Choroid plexus epithelial cell (primary cell): ENCODE measurements at regions not wholly inside any gene's neighbourhood (a gene's known extent, or its start where the extent isn't known, plus 50 kb on each side); places are given as distances from the start of the nearest gene placed in this dataset.

ENCODE experiments used
- DNase-seq: peaks from one replicate; pipeline ENCODE4 v3.0.0-alpha.2; 2010; ENCODE audit warnings: low read depth
- H3K4me3 ChIP-seq: 2 replicates; pipeline ENCODE4 v1.5.1; 2011; ENCODE audit warnings: low read depth, mild to moderate bottlenecking, control low read depth, low read length, moderate library complexity
- TF ChIP-seq, protein P1 (sequence below): conservative IDR thresholded peaks from 2 replicates; pipeline ENCODE4 v1.5.1; 2011; ENCODE audit warnings: low read depth, mild to moderate bottlenecking, control low read depth, inconsistent platforms, low read length, moderate library complexity

DNA sequence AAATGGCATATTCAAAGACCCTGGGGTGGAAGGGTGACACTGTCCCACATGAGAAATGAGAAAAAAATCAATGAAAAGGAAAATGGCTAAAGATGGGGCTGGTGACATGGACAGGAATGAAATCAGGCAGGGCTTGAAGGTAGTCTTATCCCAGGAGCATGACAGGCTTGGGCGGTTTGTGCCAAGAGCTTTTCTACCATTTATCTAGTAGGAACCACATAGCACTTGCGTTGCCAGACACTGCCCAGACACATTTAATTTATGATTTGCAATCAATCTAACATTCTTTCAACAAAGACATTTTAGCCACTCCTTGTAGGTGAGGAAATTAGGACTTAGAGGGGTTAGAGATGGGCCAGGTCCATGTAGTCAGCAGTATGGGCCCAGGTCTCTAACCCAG, 106.6 kb upstream of the NR2F2 start:
- H3K4me3 ChIP-seq: no peak overlapping the region
- TF ChIP-seq, protein P1, sequence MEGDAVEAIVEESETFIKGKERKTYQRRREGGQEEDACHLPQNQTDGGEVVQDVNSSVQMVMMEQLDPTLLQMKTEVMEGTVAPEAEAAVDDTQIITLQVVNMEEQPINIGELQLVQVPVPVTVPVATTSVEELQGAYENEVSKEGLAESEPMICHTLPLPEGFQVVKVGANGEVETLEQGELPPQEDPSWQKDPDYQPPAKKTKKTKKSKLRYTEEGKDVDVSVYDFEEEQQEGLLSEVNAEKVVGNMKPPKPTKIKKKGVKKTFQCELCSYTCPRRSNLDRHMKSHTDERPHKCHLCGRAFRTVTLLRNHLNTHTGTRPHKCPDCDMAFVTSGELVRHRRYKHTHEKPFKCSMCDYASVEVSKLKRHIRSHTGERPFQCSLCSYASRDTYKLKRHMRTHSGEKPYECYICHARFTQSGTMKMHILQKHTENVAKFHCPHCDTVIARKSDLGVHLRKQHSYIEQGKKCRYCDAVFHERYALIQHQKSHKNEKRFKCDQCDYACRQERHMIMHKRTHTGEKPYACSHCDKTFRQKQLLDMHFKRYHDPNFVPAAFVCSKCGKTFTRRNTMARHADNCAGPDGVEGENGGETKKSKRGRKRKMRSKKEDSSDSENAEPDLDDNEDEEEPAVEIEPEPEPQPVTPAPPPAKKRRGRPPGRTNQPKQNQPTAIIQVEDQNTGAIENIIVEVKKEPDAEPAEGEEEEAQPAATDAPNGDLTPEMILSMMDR: no peak
- DNase-seq: no peak

GRCh38 chr15:96225642-96226259, 104.7 kb upstream of the NR2F2 start:
- DNase-seq: no peak
- TF ChIP-seq, protein P1: no peak
- H3K4me3 ChIP-seq: no peak overlapping the region

- H3K4me3 ChIP-seq: no peak overlapping the region
- TF ChIP-seq, protein P1: no peak
- peak; percentile 54 for DNase-seq
Measured at GRCh38 chr15:96230526-96231181, 99.8 kb upstream of the NR2F2 start.

GRCh38 chr15:96232335-96232734, 98.2 kb upstream of the NR2F2 start:
- TF ChIP-seq, protein P1: no peak
- no peak overlapping the region for H3K4me3 ChIP-seq
- DNase-seq: no peak

DNA sequence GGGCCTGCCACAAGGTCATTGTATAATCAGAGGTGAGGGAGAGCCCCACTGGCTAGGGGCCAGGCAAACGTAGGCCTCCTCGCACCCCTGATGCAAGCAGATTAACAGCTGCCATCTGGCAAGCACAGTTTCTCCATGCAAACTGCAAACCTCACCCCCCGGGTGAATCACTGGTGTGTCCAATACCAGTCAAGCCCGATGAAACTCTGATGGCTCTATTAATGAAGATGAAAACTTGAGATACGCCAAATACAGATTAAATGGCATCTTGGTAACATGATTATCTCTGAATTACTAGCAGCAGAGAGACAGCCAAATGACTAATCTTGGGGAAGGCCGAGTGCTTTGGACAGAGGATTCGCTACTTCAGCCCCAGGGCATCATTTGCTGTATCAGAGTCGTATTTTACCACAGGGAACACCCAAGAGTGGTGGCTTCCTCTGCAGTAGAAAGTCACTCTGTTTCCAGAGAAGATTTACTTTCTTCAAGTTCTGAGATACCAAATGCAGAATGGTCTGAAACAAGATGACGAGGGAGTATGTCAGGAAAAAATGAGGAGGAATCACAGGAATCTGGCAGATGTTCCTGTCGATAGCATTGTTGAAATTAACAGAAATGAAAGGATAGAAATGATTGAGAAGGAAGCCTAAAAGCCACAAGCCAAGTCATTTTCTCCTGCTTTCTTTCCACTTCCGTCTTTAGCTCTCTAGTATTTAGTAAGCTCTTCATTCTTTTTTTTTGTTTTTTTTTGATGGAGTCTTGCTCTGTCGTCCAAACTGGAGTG, 96.2 kb upstream of the NR2F2 start:
- TF ChIP-seq, protein P1: no peak
- peak; percentile 56 for DNase-seq
- H3K4me3 ChIP-seq: no peak overlapping the region

DNA sequence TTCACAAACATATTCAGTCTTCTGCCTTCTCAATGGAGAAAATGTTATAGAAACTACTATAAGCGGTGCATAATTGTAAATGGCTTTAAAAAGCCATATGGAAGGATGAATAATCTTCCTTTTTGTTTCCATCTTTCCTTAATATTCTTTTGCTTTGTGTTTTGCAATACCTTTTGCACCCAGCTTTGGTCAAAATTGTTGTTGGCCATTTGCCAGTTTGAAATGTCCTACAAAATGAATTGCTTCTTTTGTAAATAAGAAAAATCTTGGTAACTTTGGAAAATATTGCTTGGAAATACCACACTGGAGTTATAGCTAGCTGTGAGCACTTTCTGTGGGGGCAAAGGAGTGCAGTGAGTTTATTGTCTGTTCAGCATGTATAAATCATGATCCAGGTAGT, 93.5 kb upstream of the NR2F2 start:
- DNase-seq: peak; percentile 58
- H3K4me3 ChIP-seq: no peak overlapping the region
- TF ChIP-seq, protein P1: no peak
